ENCODE measurements at regions not wholly inside any gene's neighbourhood (a gene's known extent, or its start where the extent isn't known, plus 50 kb on each side); places are given as distances from the start of the nearest gene placed in this dataset.

- intact Hi-C loops (cut with micrococcal nuclease) (no loop called here), dilution Hi-C loops (cut with MboI; ENCODE audit: extremely low pct_ligation_motif_present, low sequenced_read_pairs) (no loop called here)
- no peak for TF ChIP-seq MYC (IDR thresholded peaks at IDR 0.05; ENCODE audit: low read depth, low read length)
- TF ChIP-seq JUN (IDR thresholded peaks at IDR 0.05; ENCODE audit: borderline replicate concordance, insufficient read depth, insufficient read length, low read depth) = no peak
- TF ChIP-seq CTCF (IDR thresholded peaks at IDR 0.05; ENCODE audit: extremely low read depth in 1 of 2, insufficient read depth in 1 of 2, low read depth in 1 of 2, low read length in 2 of 2) = no peak
- no peak for TF ChIP-seq FOS (IDR thresholded peaks at IDR 0.05; ENCODE audit: borderline replicate concordance, insufficient read depth, low read length)
- TF ChIP-seq GATA2 (IDR thresholded peaks at IDR 0.05; ENCODE audit: insufficient read depth, insufficient read length, low read depth, low read length) = no peak
- TF ChIP-seq POLR2AphosphoS5 (IDR thresholded peaks at IDR 0.05; ENCODE audit: insufficient read depth, low read depth, low read length) = no peak
- TF ChIP-seq EZH2 (IDR thresholded peaks at IDR 0.05; ENCODE audit: borderline replicate concordance, low read depth, low read length, severe bottlenecking) = no peak
- no peak for TF ChIP-seq MAX (IDR thresholded peaks at IDR 0.05; ENCODE audit: insufficient read depth, insufficient read length)
- TF ChIP-seq POLR2A (IDR thresholded peaks at IDR 0.05; ENCODE audit: low read depth, low read length) = no peak
- Histone ChIP-seq H3K36me3 (ENCODE audit: control insufficient read depth in 2 of 2, extremely low read depth in 1 of 2, insufficient read depth in 2 of 2, low read length in 2 of 2) (no peaks in the 10 kb centered on the region), H3K9me3 (replicated peaks; ENCODE audit: control insufficient read depth, insufficient read depth, low read length) (peaks cover 2% of the 10 kb centered on the region), H3K4me2 (ENCODE audit: insufficient read depth, low read length) (no peak overlapping the region), H3K9me1 (replicated peaks; ENCODE audit: control insufficient read depth, extremely low read depth, insufficient read depth, low read length) (no peaks in the 10 kb centered on the region), H3K4me1 (ENCODE audit: control insufficient read depth, extremely low read depth, insufficient read depth, low read length) (no peaks in the 10 kb centered on the region), H3K9ac (replicated peaks; ENCODE audit: extremely low read depth, insufficient read depth, low read length) (no peak overlapping the region), H3K27ac (ENCODE audit: insufficient read depth, low read depth, low read length) (no peak overlapping the region), H2AFZ (ENCODE audit: low read depth, low read length) (no peak overlapping the region), H3K27me3 (ENCODE audit: control insufficient read depth in 2 of 2, insufficient read depth in 2 of 2, low read length in 2 of 2) (no peaks in the 10 kb centered on the region), H3K4me3 (replicated peaks in 1 of 3; ENCODE audit: insufficient read depth in 1 of 3, low read depth in 1 of 3, low read length in 3 of 3) (no peak overlapping the region), H4K20me1 (replicated peaks; ENCODE audit: control insufficient read depth, extremely low read depth, insufficient read depth, low read length) (no peaks in the 10 kb centered on the region), H3K79me2 (ENCODE audit: control insufficient read depth, insufficient read depth, low read length) (no peaks in the 10 kb centered on the region)
- ChIA-PET POLR2A (no interaction called here), CTCF (no interaction called here)
- no peak for DNase-seq (ENCODE audit: low read depth, low spot score)
- no peak for FAIRE-seq
- no TSS peak for BruUV-seq (replicated peaks)
These were observed 382.2 kb upstream of the KLHL1 start for GRCh38 chr13:70490320-70490935.
